GM19397 (cell line): ENCODE measurements at regions not wholly inside any gene's neighbourhood (a gene's known extent, or its start where the extent isn't known, plus 50 kb on each side); places are given as distances from the start of the nearest gene placed in this dataset.
"Not testable (repeated sequence)": the region's sequence is repeated elsewhere in the genome, so short reads cannot be mapped to it uniquely, and the experiment has no call there.

Source experiments
- ATAC-seq: cut with Tn5 transposase; IDR thresholded peaks from one replicate; pipeline ENCODE4 v1.9.1; 2021; ENCODE audit warnings: mild to moderate bottlenecking, moderate library complexity; ENCODE audit not compliant: unreplicated experiment

DNA sequence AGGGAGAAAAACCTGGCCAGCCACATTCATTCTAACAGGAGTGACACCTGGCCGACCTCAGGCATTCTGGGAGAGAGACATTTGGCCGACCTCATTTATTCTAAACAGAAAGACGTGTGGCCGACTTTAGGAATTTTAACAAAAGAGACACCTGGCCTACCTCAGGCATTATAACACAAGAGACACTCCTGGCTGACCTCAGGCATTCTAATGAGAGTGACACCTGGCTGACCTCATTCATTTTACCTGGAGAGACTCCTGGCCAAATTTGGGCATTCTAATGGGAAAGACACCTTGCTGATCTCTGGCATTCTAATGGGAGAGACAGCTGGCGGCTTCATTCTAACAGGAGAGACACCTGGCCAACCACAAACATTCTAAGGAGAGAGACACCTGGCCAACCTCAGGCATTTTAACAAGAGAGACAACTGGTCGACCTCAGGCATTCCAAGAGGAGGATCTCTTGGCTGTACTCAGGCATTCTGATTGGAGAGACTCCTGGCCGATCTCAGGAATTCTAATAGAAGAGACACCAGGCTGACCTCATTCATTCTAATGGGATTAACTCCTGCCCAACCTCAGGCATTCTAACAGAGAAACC lies 1353.9 kb downstream of the UQCRFS1 start:
- ATAC-seq, result no peak

GRCh38 chr19:27852931-27853330 lies 1360.0 kb downstream of the UQCRFS1 start:
- ATAC-seq, result not testable (repeated sequence)

GRCh38 chr19:27851543-27852060 lies 1361.3 kb downstream of the UQCRFS1 start:
- no peak for ATAC-seq

GRCh38 chr19:27851002-27851481 lies 1361.9 kb downstream of the UQCRFS1 start:
- ATAC-seq, result no peak

DNA sequence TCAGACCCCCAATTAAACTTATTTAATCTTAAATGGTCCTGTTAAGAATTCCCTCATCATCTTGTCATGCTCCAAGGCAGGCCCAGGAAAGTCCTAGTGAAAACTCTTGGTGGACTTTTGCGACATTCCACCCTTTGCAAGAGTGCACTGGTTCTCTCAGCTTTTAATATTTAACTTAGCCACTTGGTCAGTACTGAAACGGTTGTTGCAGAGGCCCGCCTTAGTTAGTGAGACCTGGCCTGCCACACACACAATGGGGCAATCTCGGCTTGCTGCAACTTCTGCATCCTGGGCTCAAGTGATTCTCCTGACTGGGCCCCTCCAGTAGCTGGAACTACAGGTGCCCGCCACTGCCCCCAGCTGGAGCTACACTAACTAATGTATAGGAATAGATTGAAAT lies 1366.0 kb downstream of the UQCRFS1 start:
- ATAC-seq, result no peak

- ATAC-seq, result no peak
These were observed 1368.7 kb downstream of the UQCRFS1 start for GRCh38 chr19:27844261-27844660.

GRCh38 chr19:27843861-27844260 lies 1369.1 kb downstream of the UQCRFS1 start:
- ATAC-seq, result no peak

- ATAC-seq, result no peak
These were observed 1379.9 kb downstream of the UQCRFS1 start for GRCh38 chr19:27833031-27833430.

DNA sequence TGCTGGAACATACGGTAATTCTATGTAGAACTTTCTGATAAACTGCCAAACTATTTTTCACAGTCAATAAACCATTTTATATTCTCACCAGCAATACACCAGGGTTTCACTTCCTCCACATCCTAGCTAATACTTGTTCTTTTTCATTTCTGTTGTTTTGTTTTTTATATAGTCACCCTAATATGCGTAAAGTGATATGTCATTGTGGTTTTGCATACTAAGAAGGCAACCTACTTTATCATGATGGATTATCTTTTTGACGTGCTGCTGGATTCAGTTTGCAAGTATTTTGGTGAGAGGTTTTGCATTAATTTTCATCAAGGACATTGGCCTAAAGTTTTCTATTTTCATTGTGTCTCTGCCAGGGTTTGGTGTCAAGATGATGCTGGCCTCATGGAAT lies 1384.1 kb downstream of the UQCRFS1 start:
- ATAC-seq, result no peak

DNA sequence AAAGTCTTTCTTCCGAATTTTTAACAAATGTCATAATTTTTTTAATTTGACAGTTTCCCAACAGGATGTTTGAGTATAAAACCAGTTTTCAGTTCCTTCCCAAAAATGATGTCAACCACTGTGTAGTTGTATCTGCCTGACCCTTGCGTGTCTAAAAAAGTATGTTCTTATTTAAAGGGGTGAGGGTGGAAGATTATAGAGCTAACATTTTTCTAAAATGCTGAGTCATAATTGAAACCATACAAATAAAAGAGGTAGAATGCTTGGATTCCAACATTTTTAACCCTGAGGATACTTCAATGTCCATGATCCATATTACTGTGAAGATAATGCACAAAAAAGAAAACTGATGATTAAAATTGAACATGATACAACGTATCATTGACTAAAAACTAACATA lies 1388.8 kb downstream of the UQCRFS1 start:
- ATAC-seq, result no peak

- no peak for ATAC-seq
These were observed 1390.6 kb downstream of the UQCRFS1 start for GRCh38 chr19:27822336-27822735.

- ATAC-seq, result no peak
These were observed 1391.4 kb downstream of the UQCRFS1 start for GRCh38 chr19:27821418-27822018.

GRCh38 chr19:27815985-27816384 lies 1397.0 kb downstream of the UQCRFS1 start:
- no peak for ATAC-seq

DNA sequence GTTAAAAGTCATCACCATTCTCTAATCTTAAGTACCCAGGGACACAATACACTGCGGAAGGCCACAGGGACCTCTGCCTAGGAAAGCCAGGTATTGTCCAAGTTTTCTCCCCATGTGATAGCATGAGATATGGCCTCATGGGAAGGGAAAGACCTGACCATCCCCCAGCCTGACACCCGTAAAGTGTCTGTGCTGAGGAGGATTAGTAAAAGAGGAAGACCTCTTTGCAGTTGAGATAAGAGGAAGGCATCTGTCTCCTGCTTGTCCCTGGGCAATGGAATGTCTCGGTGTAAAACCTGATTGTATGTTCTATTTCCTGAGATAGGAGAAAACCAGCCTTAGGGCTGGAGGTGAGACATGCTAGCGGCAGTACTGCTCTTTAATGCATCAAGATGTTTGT lies 1398.1 kb downstream of the UQCRFS1 start:
- ATAC-seq, result not testable (repeated sequence)

- not testable (repeated sequence) for ATAC-seq
These were observed 1398.7 kb downstream of the UQCRFS1 start for GRCh38 chr19:27814274-27814673.

GRCh38 chr19:27806471-27807070 lies 1406.4 kb downstream of the UQCRFS1 start:
- no peak for ATAC-seq

DNA sequence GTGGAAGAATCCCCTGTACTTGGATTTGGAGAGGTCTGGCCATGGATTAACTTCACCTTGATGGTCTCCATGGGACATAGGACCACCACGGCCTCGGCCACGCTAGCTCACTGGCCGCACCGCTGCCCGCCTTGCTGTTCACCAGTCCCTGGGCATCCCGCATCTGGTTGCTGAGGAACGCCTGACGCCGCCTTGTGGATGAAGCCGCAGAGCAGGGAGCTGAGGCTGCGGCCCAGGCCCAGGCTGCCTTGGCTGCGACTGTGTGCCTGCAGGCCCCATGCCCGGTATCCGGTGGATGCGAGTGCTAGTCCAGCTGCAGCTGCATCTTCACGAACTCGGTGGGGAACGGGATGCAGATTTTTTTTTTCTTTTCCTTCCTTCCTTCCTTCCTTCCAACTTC lies 1407.1 kb downstream of the UQCRFS1 start:
- ATAC-seq, result no peak

DNA sequence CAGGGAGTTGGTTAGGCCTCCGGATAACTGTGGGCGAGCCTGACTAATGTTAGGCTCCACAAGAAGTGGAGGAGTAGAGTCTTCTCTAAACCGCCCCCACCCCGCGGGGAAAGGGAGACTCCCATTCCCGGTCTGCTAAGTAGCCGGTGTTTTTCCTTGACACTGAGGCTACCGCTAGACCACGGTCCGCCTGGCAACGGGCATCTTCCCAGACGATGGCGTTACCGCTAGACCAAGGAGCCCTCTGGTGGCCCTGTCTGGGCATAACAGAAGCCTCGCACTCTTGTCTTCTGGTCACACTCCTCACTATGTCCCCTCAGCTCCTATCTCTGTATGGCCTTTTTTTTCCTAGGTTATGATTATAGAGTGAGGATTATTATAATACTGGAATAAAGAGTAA lies 1410.7 kb downstream of the UQCRFS1 start:
- not testable (repeated sequence) for ATAC-seq

DNA sequence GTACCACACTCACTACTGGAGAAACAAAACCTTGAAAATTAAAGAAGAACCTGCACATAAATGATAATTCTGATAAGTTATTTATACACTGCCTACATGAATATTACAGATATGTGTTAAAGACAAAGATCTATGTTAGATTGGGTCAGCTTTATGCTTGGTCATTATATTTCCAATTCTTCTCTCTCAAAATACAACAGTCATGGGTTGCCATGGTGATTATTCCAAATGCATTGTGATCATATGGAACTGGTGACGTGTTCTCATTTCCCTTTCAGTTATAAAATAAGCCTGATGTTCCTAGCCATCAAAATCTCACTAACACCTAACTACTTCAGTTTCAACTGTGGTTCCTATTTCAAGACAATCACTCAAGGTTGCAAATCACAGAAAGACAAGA lies 1416.4 kb downstream of the UQCRFS1 start:
- no peak for ATAC-seq

DNA sequence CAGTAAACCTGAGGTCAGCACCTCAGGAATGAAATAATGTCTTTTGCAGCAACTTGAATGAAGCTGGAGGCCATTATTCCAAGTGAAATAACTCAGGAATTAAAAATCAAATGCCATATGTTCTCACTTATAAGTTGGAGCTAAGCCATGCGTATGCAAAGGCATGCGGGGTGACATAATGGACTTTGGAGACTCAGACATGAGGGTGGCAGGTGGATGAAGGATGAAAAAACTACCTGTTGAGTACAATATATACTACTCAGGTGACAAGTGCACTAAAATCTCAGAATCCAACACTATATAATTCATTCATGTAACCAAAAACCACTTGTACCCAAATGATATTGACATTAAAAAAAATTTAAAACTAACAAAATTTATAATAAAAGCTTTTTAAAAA lies 1416.9 kb downstream of the UQCRFS1 start:
- no peak for ATAC-seq

- ATAC-seq, result no peak
These were observed 1417.6 kb downstream of the UQCRFS1 start for GRCh38 chr19:27795369-27795768.

GRCh38 chr19:27794494-27795042 lies 1418.4 kb downstream of the UQCRFS1 start:
- ATAC-seq, result peak; percentile 7
